ENCODE measurements at regions not wholly inside any gene's neighbourhood (a gene's known extent, or its start where the extent isn't known, plus 50 kb on each side); places are given as distances from the start of the nearest gene placed in this dataset.
"Not testable (repeated sequence)": the region's sequence is repeated elsewhere in the genome, so short reads cannot be mapped to it uniquely, and the experiment has no call there.

DNA sequence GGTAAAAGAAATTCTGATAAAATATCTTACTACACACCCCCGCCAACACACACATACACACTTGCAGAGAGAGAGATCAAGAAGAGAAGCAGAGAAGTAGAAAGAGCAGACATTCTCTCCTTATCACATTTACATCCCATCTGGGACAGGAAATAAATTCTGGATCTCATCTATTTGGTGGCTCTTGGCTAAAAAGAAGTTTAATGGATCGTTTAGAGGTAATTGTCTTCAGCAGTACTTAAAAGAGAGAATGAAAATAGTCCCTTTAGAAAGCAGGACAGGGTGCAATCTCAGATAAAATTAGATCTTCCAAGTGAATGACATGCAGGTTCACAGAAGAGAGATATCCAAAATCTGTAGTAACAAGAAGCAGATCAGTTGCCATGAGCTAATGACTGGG lies 1392.5 kb downstream of the RAPGEF2 start:
- DNase-seq (ENCODE audit: low spot score) = no peak

DNA sequence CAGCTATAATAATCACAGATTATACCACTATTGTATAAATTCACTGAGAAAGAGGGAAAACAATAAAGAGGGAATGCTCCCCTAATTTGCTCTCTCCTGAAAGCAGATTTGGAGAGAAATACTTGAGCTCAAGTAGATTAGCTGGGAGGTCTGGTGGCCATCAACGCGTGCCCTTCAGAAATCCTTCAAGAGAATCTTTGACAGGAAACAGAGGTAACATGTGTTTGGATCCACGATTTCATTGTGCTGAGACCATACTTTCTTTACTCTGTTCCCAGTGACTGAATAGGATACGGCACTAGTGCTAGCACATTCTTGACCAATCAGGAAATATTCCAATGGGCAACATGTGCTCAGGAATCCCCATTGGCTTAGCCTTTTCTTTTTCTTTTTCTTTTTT lies 1395.3 kb downstream of the RAPGEF2 start:
- DNase-seq (ENCODE audit: low spot score) = no peak

DNA sequence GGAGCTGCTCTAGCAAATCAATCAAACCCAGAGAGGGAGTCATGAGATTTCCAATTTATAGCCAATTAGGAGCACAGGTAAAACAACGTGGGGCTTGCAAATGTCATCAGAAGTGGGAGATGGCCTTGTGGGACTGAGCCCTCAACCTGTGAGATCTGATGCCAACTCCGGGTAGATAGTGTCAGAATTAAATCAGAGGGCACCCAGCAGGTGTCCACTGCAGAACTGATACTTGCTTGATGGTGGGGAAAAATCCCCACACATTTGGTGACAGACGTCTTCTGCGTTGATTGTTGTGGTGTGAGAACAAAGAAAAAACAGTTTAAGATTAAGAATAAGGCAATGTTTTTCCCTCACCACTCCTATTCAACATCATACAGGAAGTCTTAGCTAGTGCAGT lies 1402.8 kb downstream of the RAPGEF2 start:
- no peak for DNase-seq (ENCODE audit: low spot score)

DNA sequence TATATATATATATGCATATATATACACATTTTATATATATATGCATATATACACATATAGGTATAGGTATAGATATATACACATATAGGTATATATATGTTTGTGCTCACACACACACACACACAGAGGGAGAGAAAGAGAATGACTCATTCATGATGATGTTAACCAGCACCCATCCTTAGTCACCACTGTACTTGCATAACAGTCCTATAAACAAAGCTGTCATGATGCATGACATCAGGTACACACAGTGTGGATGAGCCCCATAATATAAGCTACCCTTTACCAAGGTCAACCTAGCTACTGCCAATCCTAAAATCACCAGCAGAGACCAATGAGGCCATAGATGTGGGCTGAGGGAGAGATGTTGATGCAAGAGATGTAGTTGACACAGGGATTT lies 1408.0 kb downstream of the RAPGEF2 start:
- DNase-seq (ENCODE audit: low spot score) = no peak

DNA sequence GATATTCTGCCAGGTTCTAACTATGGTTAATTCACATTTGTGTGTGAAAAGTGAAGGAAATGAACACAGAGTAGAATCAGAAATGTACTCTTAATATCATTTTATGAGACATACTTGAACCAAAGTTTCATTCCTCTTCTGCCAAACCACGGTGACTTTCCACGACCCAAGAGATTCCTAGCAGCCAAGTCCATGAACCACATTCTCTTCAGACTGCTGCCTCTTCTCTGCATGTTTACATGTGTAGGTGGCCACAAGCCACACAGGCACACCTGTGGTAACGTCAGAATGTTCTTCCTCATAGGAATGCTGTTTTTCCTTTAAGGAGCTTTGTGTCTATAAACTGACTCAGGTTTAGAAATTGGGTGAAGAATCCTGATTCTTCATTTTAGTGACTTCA lies 1411.2 kb downstream of the RAPGEF2 start:
- no peak for DNase-seq (ENCODE audit: low spot score)

DNA sequence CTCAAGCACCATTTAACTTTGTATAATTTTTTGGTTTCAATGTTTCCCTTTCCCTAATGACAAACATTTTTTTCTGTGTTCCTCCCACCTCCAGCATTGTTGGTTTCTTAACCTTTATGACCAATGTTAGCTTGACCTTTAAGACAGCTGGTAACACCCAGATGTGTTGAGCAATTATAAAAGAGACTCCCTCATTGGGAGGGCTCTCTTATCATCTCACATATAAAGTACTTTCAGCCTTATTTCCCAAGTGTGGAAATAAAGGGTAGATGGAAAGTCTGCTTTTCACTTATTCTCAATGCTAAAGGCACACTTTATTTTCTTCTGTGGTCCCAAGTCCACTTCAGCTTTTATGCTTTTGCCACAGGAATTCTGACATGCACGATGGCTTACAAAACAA lies 1420.4 kb downstream of the RAPGEF2 start:
- DNase-seq (ENCODE audit: low spot score) = no peak

DNA sequence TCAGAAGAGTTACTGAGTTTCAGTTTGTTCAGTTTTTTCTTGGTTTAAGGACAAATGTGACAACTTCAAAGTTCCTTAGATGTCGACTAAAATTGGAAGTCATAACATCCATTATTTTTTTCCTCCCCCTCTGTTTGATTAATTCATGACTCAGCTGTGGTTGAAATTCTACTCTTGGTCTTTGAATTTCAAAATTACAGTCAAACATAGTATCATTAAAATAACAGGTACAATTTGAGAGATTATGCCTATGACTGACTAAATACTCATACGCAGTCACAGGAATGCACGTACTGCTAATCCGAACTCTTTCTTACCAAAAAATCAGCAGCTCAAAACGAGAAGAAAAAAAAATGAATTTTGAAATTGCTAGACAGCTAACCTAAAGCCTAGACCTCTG lies 1434.8 kb downstream of the RAPGEF2 start:
- DNase-seq (ENCODE audit: low spot score) = no peak

DNA sequence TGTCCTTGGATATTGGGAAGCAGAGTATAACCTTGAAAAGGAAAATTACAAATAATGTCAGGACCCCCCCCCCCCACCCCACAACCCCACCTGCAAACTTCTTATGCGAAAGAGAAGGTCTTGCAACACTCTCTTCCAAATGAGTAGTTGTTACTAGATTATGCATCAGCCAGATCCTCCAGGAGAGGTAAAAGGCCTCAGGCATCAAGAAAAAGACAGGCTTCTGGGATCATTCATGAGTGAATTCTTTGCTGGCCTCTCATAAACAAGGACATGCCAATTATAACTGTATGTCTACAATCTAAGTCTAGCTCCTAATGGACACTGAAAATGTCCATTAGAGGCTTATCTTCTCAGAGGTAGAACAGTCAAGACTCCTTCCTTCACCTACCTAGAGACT lies 1443.3 kb downstream of the RAPGEF2 start:
- DNase-seq (ENCODE audit: low spot score) = no peak

DNA sequence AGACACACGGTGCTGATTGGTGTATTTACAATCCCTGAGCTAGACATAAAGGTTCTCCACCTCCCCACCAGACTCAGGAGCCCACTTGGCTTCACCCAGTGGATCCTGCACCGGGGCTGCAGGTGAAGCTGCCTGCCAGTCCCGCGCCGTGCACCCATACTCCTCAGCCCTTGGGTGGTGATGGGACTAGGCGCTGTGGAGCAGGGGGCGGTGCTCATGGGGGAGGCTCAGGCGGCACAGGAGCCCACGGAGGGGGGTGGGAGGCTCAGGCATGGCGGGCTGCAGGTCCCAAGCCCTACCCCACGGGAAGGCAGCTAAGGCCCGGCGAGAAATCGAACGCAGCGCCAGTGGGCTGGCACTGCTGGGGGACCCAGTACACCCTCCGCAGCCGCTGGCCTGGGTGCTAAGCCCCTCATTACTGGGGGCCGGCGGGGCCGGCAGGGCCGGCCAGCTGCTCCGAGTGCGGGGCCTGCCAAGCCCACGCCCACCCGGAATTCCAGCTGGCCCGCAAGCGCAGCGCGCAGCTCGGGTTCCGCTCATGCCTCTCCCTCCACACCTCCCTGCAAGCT lies 1447.2 kb downstream of the RAPGEF2 start:
- not testable (repeated sequence) for DNase-seq (ENCODE audit: low spot score)

DNA sequence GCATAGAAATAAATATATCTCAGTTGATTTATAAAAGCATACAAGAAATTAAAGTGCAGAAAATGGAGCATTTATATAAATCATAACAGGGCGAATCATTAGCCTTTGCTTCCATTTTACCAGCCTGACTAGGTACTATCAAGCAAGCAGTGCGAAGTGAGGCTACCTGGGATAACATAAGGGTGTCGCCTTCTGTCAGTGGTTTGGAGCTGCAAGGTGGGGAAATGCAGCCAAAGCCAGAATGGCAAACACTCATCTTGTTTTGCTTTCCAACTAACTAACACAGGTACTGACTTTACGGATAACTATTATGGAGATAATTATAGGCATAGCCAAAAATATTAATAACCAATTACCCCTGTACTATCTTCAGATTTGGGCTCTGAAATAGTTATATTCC lies 1459.8 kb downstream of the RAPGEF2 start:
- no peak for DNase-seq (ENCODE audit: low spot score)

DNA sequence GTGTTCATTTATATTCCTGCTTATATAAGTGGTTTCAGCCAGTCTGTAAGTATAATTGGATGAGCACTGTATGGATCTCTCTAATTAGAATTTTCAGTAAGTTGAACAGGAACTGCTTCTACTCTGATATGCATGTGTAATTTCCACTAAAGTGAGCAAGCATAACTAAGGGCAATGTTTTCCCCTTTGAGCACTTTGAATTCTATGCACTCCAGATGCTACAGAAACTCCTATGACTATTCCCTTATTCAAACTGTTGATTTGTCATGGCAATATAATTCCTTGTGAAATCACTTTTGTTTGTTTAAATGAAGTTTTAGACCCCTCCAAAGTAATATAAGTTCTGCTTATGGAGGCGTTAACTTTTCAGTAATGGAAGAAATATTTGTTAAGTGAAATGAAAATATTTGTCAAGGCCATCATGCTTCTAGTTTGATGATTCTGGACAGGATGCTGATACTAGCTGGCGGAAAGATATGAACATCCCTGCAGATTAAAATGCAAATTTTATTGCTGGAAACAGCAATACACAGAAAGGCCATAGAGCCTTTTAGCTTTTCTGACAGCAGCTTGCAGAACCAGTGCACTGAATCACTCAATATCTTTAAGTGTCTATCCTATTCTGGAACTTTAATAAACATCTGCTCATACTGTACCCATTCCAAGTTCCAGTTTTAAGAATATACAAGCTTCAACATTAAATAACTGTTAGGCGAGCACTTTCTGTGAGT lies 1460.8 kb downstream of the RAPGEF2 start:
- DNase-seq (ENCODE audit: low spot score) = no peak

DNA sequence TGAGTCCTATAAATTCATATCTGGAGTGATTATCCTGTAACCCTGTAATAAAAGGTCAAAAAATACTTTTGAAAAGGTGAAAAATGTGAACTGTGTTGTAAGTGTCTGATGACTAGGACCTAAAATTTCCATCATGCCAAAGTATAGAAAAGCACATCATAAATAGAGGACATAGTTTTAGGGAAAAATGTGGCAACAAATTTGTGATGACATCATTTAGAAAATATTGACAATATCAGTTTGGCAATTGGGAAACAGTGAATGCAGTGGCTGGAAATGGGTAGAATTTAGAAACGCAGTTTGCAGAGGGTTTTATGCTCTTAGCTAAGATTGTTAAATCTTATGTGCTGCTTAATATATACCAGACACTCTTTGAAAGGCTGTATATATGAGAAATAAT lies 1464.8 kb downstream of the RAPGEF2 start:
- DNase-seq (ENCODE audit: low spot score) = no peak

DNA sequence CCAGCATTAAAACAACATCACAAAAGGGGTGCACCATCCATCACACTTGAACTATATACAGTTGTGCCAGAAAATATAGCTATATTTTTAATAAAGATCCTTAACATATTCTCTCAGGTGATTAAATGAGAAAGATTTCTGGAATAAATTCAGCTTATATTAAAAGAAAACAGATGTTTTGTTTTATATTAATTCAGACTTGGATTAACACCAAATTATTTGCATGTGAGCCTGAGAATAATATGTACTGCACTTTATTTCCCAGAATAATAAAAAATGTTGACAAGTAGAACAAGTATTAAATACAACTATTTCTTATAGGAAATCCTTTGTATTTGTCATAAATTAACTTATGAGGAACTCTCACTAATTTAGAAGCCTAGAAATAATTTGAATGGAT lies 1467.4 kb downstream of the RAPGEF2 start:
- no peak for DNase-seq (ENCODE audit: low spot score)

DNA sequence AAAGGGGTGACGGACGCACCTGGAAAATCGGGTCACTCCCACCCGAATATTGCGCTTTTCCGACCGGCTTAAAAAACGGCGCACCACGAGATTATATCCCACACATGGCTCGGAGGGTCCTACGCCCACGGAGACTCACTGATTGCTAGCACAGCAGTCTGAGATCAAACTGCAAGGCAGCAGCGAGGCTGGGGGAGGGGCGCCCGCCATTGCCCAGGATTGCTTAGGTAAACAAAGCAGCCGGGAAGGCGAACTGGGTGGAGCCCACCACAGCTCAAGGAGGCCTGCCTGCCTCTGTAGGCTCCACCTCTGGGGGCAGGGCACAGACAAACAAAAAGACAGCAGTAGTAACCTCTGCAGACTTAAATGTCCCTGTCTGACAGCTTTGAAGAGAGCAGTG lies 1471.4 kb downstream of the RAPGEF2 start:
- not testable (repeated sequence) for DNase-seq (ENCODE audit: low spot score)

DNA sequence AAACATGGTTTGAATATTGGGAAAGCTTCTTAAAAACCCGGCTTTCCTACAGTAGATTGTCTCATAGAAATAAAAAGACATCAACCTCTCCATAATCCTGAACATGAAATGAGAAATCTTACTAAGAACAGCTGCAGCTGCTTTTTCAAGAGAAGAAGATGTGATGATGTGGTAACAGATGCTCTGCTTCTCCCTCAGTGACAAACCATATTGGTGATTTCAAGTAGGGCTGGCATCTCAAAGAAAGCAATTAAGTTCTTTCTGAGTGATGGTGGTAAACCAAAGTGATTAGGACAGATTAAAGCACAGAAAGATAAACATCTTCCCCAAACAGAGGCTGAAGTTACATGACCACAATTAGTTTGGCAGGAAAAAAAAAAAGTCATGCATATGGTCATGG lies 1477.7 kb downstream of the RAPGEF2 start:
- no peak for DNase-seq (ENCODE audit: low spot score)

DNA sequence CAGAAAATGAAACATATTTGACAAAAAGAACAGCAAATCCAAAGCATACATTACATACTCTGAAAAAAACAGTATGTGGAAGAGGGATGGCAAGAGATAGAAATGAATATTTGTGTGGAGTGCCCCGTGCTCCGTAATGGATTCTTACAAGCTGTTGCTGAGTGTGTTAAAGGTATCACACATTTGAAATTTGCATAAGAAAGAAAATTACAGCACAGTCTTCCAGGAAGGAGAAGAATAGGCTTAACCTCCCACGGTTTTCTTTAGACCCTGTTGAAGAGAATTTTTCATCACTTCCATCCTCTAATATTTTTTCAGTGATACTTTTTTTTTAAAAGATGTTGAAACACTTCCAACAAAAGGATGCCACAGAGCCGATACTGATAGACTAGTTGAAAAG lies 1489.4 kb downstream of the RAPGEF2 start:
- no peak for DNase-seq (ENCODE audit: low spot score)

DNA sequence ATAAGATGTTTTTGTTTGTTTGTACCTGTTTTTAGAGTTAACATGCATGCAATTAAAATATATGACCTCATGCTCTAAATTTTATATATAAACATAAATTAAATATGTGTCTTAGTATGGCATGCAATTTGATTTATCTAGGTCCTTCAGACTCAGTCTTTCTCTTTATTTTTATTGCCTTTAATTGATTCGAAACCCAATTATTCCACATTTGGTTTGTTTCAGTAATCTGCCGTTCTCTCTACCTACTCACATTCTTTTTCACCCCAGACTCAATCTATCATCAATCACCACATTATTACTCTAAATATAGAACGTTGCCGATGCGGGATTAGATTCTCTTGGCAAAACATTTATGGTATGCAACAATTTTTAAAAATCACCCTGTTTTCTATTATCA lies 1492.8 kb downstream of the RAPGEF2 start:
- DNase-seq (ENCODE audit: low spot score) = no peak

DNA sequence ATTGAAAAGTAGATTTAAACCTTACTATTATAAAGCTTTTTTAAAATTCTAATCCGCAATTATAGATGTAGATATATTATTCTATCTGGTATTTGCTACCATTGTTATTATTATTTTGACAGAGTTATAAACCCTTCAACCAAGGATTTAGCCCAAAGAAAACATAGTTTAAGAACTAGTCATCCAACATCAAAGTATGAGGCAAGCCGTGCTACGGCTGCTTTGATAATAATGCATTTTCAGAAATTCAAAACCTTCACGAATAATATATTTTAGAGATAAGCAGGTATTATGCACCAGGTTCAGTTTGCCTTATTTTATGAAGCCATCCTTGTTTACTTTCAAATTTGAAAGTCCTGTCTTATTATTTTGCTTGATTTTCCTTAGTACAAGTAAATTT lies 1501.7 kb downstream of the RAPGEF2 start:
- DNase-seq (ENCODE audit: low spot score) = no peak

DNA sequence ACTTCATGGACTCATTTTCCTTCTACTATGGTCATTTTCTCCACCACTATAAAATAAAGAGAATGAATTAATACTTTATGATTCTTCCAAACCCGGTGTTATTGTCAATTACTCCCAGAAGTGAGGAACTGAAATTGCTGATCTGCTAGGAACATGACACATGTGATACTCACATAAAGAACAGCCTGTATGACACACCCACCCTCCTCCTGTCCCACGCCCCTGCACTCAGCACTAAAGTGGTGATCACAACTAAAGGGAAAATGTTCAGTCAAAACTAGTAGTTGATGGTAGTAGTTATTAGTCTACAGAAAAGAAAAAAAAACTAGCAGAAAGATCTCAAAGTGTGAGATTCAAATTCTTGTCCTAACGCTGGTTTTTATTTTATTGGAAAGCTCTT lies 1508.3 kb downstream of the RAPGEF2 start:
- DNase-seq (ENCODE audit: low spot score) = no peak

DNA sequence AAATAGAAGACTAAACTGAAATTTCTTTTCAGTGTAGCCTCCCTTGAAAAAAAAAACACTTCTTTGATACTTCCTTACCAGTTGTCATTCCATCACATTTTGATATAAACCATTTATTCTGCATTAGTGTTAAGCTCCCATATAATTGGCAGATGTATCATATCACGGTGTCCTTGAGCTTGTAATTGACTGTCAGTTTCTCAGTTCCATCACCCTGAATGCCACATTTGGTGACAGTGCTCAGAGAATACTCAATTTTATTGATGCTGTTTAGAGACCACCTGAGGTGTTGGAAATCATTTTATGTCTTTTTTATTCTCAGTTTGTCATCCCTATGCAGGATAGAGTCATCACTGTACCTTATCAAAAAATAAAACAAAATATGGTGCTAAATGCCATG lies 1528.2 kb downstream of the RAPGEF2 start:
- no peak for DNase-seq (ENCODE audit: low spot score)

DNA sequence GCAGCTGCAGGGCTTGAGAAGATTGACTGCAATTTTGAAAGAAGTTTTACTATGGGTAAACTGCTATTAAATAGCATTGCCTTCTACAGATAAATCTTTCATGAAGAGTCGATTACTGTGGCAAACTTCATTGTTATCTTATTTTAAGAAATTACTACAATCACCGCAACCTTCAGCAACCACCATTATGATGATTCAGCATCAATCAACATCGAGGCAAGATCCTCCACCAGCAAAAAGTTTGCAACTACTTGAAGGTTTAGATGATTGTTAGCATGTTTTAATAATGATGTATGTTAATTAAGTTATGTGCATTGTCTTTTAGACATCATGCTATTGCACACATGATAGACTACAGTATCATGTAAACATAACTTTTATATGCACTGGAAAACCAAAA lies 1511.0 kb downstream of the FSTL5 start:
- no peak for DNase-seq (ENCODE audit: low spot score)

DNA sequence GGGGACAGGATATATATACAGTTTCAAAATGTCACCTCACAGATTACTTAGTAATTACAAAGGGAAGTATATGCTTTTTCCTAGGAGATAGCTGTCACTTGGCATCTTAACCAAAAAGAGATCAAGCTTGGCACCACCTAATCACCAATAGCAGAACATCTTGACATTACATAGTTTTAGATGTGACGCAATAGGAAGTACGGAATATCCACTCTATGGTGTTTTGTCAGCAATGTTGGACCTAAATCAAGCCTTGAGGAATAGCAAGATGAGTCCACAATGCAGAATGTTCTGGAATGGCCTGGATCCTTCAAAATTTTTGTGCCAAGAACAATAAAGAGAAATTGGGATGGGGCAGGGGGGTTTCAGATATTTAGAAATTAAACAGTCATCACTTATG lies 1488.2 kb downstream of the FSTL5 start:
- DNase-seq (ENCODE audit: low spot score) = no peak

DNA sequence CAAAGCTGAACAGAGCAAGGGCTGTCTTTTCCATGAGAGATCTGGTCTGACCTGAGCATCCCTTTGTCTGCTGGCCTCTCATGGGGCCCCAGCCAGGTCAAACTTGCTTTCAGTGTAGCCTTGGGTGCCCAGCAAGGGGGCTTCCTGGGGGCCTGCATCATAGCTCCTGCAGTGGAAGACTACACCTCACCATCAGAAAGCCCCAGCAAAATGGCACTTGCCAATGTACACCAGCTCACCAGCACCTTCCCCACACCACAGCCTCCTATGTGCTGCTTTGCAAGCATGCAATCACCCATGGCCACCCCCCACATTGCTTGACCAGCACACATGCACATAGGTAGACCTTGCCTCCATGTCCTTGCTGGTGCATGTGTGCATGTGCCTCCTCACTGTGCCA lies 1478.1 kb downstream of the FSTL5 start:
- DNase-seq (ENCODE audit: low spot score) = no peak

DNA sequence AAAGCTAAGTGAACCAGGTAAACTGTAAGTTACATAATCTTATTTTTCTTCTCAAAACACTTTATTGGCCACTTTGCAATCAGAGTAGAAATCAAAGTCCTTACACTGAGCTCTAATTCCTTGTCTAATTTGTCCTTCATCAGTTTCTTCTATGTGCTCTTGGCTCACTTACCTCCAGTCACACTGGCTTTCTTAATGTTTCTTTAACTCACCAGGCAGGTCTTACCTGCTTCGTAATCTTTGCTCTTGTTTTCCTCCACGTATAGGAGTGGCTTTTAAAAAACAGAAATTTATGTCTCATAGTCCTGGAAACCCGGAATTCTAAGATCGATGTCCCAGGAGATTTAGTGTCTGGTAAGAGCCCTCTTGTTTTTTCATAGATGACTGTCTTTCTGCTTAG lies 1462.1 kb downstream of the FSTL5 start:
- no peak for DNase-seq (ENCODE audit: low spot score)
